NCI-H1694 (cell line): ENCODE measurements at regions not wholly inside any gene's neighbourhood (a gene's known extent, or its start where the extent isn't known, plus 50 kb on each side); places are given as distances from the start of the nearest gene placed in this dataset.
"Not testable (repeated sequence)": the region's sequence is repeated elsewhere in the genome, so short reads cannot be mapped to it uniquely, and the experiment has no call there.

Experiments
- DNase-seq: peaks from one replicate; lab custom pipeline; 2025; lab: John Stamatoyannopoulos, UW

GRCh38 chr11:98390391-98390790 lies 630.4 kb upstream of the CNTN5 start:
- no peak for DNase-seq

- DNase-seq, result not testable (repeated sequence)
Observed at GRCh38 chr11:98394500-98394899, 626.2 kb upstream of the CNTN5 start.

GRCh38 chr11:98398508-98398907 lies 622.2 kb upstream of the CNTN5 start:
- DNase-seq, result no peak

- no peak for DNase-seq
Observed at GRCh38 chr11:98409069-98409468, 611.7 kb upstream of the CNTN5 start.

- no peak for DNase-seq
Observed at GRCh38 chr11:98411777-98412176, 609.0 kb upstream of the CNTN5 start.

GRCh38 chr11:98417256-98417755 lies 603.4 kb upstream of the CNTN5 start:
- DNase-seq, result no peak

GRCh38 chr11:98423933-98424332 lies 596.8 kb upstream of the CNTN5 start:
- no peak for DNase-seq

- not testable (repeated sequence) for DNase-seq
Observed at GRCh38 chr11:98424773-98425172, 596.0 kb upstream of the CNTN5 start.

GRCh38 chr11:98431463-98432359 lies 589.0 kb upstream of the CNTN5 start:
- no peak for DNase-seq

GRCh38 chr11:98434296-98434695 lies 586.5 kb upstream of the CNTN5 start:
- DNase-seq, result no peak

GRCh38 chr11:98453378-98453777 lies 567.4 kb upstream of the CNTN5 start:
- no peak for DNase-seq

GRCh38 chr11:98455500-98456307 lies 565.0 kb upstream of the CNTN5 start:
- DNase-seq, result no peak

- no peak for DNase-seq
Observed at GRCh38 chr11:98456308-98456680, 564.5 kb upstream of the CNTN5 start.

- DNase-seq, result no peak
Observed at GRCh38 chr11:98495016-98495415, 525.7 kb upstream of the CNTN5 start.

- no peak for DNase-seq
Observed at GRCh38 chr11:98495601-98496000, 525.1 kb upstream of the CNTN5 start.

- no peak for DNase-seq
Observed at GRCh38 chr11:98507208-98507607, 513.5 kb upstream of the CNTN5 start.

GRCh38 chr11:98512938-98513337 lies 507.8 kb upstream of the CNTN5 start:
- no peak for DNase-seq

GRCh38 chr11:98531576-98531975 lies 489.2 kb upstream of the CNTN5 start:
- no peak for DNase-seq

GRCh38 chr11:98536023-98536422 lies 484.7 kb upstream of the CNTN5 start:
- DNase-seq, result no peak

GRCh38 chr11:98538358-98538757 lies 482.4 kb upstream of the CNTN5 start:
- DNase-seq, result not testable (repeated sequence)

- DNase-seq, result no peak
Observed at GRCh38 chr11:98545544-98546175, 475.1 kb upstream of the CNTN5 start.

GRCh38 chr11:98549571-98549970 lies 471.2 kb upstream of the CNTN5 start:
- DNase-seq, result no peak
